ENCODE measurements at regions not wholly inside any gene's neighbourhood (a gene's known extent, or its start where the extent isn't known, plus 50 kb on each side); places are given as distances from the start of the nearest gene placed in this dataset.

DNA sequence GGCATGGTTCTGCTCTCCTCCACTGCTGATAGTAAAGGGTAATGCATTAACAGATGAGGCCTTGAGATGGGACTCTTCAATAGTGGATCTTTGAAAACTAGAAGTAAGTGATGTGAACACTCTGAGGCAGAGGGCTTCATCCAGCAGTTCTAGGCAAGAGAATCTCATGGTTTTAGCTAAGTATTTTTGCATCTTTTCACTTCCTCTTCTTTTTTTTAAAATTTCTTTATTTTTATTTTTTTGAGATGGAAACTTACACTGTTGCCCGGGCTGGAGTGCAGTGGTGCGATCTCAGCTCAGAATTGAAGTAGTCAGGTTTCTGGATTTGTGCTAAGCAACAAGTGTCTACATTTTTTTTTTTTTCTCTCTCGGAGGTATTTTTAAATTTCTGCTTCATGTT is 101.9 kb downstream of the MTRR start:
- no peak for TF ChIP-seq CTCF (optimal IDR thresholded peaks at IDR 0.05 in 1 of 3, IDR thresholded peaks at IDR 0.05 in 1 of 3, conservative IDR thresholded peaks at IDR 0.05 in 1 of 3; ENCODE audit: extremely low read depth in 1 of 3, insufficient read depth in 2 of 3, low read length in 3 of 3)
- no peak for TF ChIP-seq EZH2 (IDR thresholded peaks at IDR 0.05; ENCODE audit: low read length)

Data from keratinocyte (primary cell).